C4-2B (cell line): ENCODE measurements at regions not wholly inside any gene's neighbourhood (a gene's known extent, or its start where the extent isn't known, plus 50 kb on each side); places are given as distances from the start of the nearest gene placed in this dataset.

Experiments used
- H3K27ac ChIP-seq: fragments of 450-650 bp; 2 replicates; pipeline ENCODE4 v1.5.1; 2017
- CTCF ChIP-seq: fragments of 450-650 bp; conservative IDR thresholded peaks from 2 replicates; pipeline ENCODE4 v1.5.1; 2017; ENCODE audit warnings: mild to moderate bottlenecking
- ZFX ChIP-seq: fragments of 450-650 bp; IDR thresholded peaks from 2 replicates; pipeline ENCODE4 v1.6.1; 2017

GRCh38 chr13:90632184-90632583, 715.3 kb upstream of the MIR17HG start:
- TF ChIP-seq CTCF: no peak
- no peak for TF ChIP-seq ZFX
- no peak overlapping the region for H3K27ac ChIP-seq

- TF ChIP-seq ZFX: no peak
- TF ChIP-seq CTCF: no peak
Observed at GRCh38 chr13:90633849-90634248, 713.6 kb upstream of the MIR17HG start.

GRCh38 chr13:90640976-90641375, 706.5 kb upstream of the MIR17HG start:
- TF ChIP-seq ZFX (no peak), CTCF (no peak)
- H3K27ac ChIP-seq: no peak overlapping the region

More at GRCh38 chr13:90633849-90634248, 713.6 kb upstream of the MIR17HG start:
- no peak overlapping the region for H3K27ac ChIP-seq

GRCh38 chr13:90641884-90642283, 705.6 kb upstream of the MIR17HG start:
- TF ChIP-seq CTCF (no peak), ZFX (no peak)
- H3K27ac ChIP-seq: no peak overlapping the region

- TF ChIP-seq ZFX (no peak), CTCF (no peak)
- no peak overlapping the region for H3K27ac ChIP-seq
Observed at GRCh38 chr13:90645582-90645981, 701.9 kb upstream of the MIR17HG start.

- H3K27ac ChIP-seq: no peak overlapping the region
- TF ChIP-seq ZFX (no peak), CTCF (no peak)
Observed at GRCh38 chr13:90648497-90648896, 699.0 kb upstream of the MIR17HG start.

GRCh38 chr13:90652036-90652435, 695.5 kb upstream of the MIR17HG start:
- H3K27ac ChIP-seq: no peak overlapping the region
- TF ChIP-seq CTCF (no peak), ZFX (no peak)
